HG02798 (cell line): ENCODE measurements at regions not wholly inside any gene's neighbourhood (a gene's known extent, or its start where the extent isn't known, plus 50 kb on each side); places are given as distances from the start of the nearest gene placed in this dataset.

ENCODE experiments used
- ATAC-seq: cut with Tn5 transposase; IDR thresholded peaks from one replicate; pipeline ENCODE4 v1.9.1; 2021; ENCODE audit warnings: mild to moderate bottlenecking; ENCODE audit not compliant: unreplicated experiment, poor library complexity

GRCh38 chr11:109898592-109898991 is 194.6 kb upstream of the ZC3H12C start:
- ATAC-seq = no peak

GRCh38 chr11:109902764-109903433 is 190.3 kb upstream of the ZC3H12C start:
- no peak for ATAC-seq

GRCh38 chr11:109911488-109911887 is 181.7 kb upstream of the ZC3H12C start:
- no peak for ATAC-seq

GRCh38 chr11:109914038-109914437 is 179.2 kb upstream of the ZC3H12C start:
- no peak for ATAC-seq

GRCh38 chr11:109914809-109915653 is 178.2 kb upstream of the ZC3H12C start:
- no peak for ATAC-seq

- ATAC-seq = no peak
Observed at GRCh38 chr11:109926941-109927340, 166.3 kb upstream of the ZC3H12C start.

GRCh38 chr11:109929308-109929707 is 163.9 kb upstream of the ZC3H12C start:
- ATAC-seq = no peak

GRCh38 chr11:109933126-109933525 is 160.1 kb upstream of the ZC3H12C start:
- no peak for ATAC-seq

GRCh38 chr11:109934151-109934550 is 159.0 kb upstream of the ZC3H12C start:
- ATAC-seq = no peak

- ATAC-seq = no peak
Observed at GRCh38 chr11:109936661-109937180, 156.5 kb upstream of the ZC3H12C start.

- ATAC-seq = no peak
Observed at GRCh38 chr11:109937968-109938367, 155.2 kb upstream of the ZC3H12C start.

- ATAC-seq = peak; percentile 64
Observed at GRCh38 chr11:109939166-109939810, 153.9 kb upstream of the ZC3H12C start.

GRCh38 chr11:109940816-109941215 is 152.4 kb upstream of the ZC3H12C start:
- ATAC-seq = peak; percentile 37

GRCh38 chr11:109945626-109946321 is 147.4 kb upstream of the ZC3H12C start:
- ATAC-seq = peak; percentile 74

- peak; percentile 91 for ATAC-seq
Observed at GRCh38 chr11:109946322-109946846, 146.8 kb upstream of the ZC3H12C start.

GRCh38 chr11:109954534-109954933 is 138.7 kb upstream of the ZC3H12C start:
- ATAC-seq = no peak

- ATAC-seq = peak; percentile 79
Observed at GRCh38 chr11:109956124-109956793, 136.9 kb upstream of the ZC3H12C start.

- ATAC-seq = peak; percentile 64
Observed at GRCh38 chr11:109957000-109957399, 136.2 kb upstream of the ZC3H12C start.

- ATAC-seq = no peak
Observed at GRCh38 chr11:109957601-109958000, 135.6 kb upstream of the ZC3H12C start.
